ENCODE measurements at regions not wholly inside any gene's neighbourhood (a gene's known extent, or its start where the extent isn't known, plus 50 kb on each side); places are given as distances from the start of the nearest gene placed in this dataset.
"Not testable (repeated sequence)": the region's sequence is repeated elsewhere in the genome, so short reads cannot be mapped to it uniquely, and the experiment has no call there.

DNA sequence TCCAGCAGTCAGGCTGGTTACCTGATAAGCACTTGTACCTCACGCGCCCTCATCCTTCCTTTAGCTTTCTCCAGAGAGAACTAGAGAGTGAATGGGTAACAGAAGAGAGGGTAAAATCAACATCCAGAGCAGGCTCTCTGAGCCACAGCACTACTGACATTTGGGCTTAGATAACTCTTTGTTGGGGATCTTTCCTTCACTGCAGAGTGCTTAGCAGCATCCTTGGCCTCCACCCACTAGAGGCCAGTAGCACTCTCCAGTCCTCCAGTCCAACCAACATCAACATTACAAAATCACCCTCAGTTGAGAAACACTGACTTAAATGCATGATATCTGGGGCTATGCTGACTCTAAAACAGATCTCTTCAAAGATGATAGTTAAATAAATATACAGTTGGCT is 220.7 kb downstream of the TACR3 start:
- peak; percentile 45 for DNase-seq

DNA sequence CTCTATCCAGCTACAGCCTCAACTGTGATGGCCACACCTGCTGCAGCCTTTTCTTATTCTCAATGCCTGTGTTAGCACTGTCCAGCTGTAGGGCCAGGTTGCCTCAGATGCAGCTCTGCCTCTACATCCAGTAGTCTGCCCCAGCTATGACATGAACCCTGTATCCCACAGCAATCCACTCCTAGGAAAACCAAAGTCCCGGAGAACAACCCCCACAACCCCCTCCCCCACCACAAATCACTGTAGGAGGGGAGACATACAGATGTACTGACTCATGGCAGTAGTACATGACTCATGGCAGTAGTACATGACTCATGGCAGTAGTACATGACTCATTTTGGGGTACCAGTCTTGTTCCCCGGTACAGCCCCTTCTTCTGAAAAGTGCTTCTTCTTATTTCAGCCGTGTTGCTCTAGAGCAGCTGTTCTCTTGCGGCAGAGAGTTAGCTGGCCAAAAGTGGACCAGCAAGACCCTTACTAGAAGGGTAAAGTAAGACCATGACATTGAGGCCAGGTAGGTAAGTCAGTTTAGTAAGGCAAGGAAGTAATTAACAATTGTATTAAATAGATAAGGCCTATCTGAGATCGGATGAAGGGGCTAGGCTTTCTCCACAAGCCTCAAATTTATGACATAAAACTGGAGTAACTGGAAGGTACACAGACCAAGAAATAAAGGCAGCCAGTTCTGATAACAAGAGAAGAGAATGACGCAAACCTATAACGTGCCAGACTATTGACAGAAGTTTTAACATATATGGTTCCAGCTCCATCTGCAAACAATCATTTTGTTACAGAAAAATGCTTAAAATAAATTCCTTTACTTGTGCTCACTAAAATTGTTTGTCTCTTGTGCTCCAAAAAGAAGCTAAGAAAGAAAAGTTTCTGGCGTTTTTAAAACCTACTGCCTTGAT is 221.4 kb downstream of the TACR3 start:
- DNase-seq, result peak; percentile 86

DNA sequence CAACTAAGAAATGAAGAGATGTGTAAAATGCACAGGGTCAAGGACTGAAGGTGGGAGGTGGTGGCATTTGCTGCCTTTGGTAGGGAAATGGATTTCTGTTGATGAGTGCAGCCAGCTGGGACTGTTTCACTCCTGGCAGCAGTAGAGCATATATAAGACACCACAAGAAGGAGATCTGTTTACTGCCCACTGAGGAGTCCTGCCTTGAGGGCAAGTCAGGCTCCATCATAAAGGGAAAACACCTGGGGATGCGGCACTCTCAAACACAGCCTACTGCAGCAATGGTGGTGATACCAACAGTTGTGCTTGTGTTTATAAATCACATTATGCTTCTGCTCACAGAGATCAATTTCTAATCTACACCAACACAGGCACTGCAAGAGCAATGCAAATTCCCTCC is 222.1 kb downstream of the TACR3 start:
- no peak for DNase-seq

DNA sequence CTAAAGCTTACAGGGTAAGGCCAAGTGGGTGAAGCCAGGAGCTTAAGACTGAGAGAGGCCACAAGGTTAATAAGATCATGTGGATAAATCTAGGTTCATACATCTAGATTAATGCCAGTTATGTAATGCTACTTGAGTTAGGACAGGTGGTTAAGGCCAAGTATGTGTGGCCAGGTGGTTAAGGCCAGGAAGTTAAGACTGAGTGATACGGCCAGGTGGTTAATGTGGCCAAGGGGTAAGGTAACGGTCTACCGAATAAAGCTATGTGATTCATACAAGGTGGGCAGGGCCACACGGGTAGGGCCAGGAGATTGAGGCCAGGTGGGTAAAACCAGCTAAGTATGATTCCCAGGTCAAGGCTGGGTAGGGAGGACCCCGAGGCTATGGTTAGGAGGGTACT is 223.0 kb downstream of the TACR3 start:
- DNase-seq, result no peak

DNA sequence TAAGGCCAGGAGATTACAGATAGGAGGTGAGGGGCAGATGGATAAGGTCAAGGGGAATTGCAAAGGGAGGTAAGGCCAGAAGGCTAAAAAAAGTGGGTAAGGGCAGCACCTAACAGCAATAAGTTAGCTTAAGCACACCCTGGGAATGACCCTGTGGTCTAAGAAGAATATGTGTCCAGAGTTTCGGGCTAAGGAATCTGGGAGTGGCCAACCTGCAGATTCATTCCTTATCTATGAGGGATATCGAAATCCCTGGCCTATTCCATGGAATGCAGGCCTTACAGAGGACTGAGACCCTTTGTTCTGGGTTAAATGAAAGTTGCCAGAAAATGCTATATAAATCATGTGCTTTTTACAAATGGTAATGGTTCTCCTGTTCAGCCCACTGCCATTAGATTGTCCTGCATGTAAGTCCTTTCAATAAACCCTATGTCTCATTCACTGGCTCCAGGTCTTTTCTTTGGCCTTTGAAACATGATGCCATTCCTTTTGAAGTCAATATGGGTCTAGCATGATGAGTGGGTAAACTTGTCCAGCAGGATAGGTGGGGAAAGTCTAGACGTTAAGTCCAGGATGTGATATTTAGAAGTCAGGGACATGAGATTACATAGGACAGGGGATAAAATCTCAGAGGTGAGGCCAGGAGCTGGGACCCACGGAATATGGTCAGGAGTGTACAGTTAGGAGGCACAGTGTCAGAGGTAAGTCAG is 226.2 kb downstream of the TACR3 start:
- DNase-seq, result no peak

DNA sequence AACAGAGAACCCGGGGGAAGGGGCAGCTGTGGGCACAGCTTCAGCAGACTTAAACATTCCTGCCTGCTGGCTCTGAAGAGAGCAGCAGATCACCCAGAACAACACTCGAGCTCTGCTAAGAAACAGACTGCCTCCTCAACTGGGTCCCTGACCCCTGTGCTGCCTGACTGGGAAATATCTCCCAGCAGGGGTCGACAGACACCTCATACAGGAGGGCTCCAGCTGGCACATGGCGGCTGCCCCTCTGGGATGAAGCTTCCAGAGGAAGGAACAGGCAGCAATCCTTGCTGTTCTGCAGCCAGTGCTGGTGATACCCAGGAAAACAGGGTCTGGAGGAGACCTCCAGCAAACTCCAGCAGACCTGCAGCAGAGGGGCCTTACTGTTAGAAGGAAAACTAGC is 234.5 kb downstream of the TACR3 start:
- not testable (repeated sequence) for DNase-seq

DNA sequence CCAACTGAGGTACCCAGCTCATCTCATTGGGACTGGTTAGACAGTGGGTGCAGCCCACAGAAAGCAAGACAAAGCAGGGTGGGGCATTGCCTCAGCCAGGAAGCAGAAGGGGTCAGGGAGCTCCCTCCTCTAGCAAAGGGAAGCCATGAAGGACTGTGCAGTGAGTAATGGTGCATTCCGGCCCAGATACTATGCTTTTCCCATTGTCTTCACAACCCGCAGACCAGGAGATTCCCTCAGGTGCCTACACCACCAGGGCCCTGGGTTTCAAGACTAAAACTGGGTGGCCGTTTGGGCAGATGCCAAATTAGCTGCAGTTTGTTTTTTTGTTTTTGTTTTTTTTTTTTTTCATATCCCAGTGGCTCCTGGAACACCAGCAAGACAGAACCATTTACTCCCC is 235.3 kb downstream of the TACR3 start:
- no peak for DNase-seq

DNA sequence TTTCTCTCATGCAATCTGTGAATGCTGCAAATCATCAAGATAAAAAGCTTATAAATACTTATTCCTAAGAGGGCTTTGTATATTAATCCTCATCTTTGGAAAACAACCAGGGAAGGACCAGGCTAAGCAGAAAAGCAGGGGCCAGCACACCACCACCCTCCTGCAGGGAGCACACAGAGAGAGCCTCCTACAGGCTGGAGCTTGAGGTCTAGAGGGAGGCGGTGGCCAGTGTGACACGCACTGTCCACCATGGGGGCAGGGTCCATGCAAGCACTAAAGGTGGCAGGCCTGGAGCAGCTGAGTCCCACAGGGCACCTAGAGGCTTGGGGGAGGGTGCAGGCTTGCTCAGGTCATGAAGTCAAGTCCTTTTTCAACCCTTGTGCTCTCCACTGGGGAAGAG is 236.9 kb downstream of the TACR3 start:
- DNase-seq, result no peak

DNA sequence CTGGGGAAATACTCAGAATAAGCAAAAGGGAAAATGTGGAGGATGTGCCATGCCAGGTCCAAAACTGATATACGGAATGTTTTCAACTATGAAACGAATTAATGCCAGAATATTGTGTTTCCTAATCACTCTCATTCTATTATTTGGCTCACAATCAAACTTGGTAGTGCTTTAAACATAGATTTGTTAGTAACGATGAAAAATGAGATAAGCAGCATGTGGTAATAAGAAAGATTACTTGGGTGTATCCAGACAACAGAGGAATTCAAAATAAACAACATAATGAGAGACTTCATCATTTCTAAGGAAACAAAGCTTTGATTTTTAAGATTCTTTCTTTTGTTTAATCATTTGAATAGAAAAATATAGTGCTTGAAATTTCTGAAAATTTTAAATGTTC is 237.3 kb downstream of the TACR3 start:
- no peak for DNase-seq

DNA sequence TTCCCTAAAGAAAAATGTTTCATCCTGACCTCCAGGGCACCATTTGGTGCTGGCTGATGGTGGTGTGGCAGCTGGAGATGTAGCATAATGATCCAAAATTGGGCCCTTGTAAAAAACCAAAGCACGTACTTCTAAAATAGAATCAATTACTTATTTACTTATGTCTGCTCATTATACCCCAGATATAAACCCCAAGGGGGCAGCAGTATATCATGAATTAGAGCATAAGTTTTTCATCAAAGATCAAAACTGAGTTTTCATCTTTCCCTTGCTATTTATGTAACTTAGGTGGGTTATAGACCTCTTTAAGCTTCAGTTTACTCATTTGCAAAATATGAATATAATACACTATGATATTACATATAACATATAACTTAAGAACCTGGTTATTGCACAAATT is 241.1 kb downstream of the TACR3 start:
- DNase-seq, result peak; percentile 25

DNA sequence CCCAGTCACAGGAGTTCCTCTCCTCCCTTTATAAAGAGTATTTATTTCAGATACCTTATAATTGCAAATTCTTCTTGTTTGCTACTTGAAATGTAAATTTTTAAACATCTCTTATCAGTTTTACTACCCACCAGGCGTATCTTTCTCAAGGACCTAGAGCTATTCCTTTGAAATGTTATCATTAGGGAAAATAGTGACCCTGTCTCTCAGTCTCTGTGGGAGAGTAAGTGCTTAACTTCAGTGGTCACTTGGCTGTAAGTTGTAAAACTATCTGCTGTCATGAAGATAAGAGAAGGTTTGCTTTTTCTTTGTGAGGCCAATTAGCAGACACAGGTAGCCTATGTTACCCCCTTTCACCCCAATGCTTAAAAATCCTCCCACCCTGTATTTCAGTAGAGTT is 241.6 kb downstream of the TACR3 start:
- no peak for DNase-seq

DNA sequence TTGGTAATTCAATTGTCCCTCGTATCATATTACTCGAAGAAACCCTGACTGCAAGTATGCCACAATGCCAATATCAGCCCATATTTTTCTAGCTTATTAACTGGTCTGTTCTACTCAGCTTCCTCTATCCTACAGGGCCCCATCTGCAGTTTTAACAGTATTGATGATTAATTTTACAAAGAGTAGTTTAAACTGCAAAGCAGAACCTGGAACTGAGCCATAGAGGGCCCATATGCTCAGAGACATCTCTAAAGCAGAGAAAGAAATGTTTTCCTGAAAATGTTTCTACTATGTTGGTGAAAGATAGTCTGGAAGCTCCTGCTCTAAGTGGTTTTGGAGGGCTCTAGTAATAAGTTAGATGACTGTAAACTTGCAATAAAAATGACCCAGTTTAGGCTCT is 259.4 kb upstream of the CENPE start:
- DNase-seq, result no peak

DNA sequence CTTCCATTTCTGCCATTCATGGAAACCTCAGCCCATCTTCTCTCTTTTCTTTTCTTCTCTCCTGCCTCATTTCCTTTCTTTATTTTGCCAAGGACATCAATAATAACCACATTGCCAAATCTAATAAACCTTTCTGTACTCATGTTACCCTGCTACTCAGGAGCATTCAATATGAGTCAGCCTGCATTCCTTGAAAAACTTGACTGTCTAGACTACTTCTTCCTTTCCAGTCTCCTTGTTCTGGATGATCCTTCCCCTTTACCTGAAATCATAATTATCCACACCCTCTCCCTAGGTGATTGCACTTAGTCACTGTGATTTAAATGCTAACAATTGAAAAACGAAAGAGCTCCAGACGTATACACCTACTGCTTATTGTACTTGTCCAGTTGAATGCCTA is 253.2 kb upstream of the CENPE start:
- DNase-seq, result no peak

DNA sequence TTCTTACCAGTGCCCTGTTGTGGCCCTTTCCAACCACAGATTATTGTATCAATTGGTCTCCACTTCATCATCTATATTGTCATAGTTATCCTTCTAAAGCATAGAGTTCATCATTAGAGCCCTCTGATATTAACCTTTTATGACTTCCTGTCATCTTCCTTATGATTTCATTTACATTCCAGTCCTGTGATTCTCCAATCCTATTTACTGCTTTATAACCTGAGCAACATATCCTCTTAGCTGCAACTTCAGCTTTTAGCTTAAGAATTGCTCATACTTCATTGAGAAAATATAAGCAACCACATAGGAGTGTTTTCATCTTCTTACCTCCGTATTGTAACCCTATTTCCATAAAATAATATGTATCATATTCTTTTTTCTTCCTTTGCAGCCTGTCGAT is 252.6 kb upstream of the CENPE start:
- DNase-seq, result no peak

DNA sequence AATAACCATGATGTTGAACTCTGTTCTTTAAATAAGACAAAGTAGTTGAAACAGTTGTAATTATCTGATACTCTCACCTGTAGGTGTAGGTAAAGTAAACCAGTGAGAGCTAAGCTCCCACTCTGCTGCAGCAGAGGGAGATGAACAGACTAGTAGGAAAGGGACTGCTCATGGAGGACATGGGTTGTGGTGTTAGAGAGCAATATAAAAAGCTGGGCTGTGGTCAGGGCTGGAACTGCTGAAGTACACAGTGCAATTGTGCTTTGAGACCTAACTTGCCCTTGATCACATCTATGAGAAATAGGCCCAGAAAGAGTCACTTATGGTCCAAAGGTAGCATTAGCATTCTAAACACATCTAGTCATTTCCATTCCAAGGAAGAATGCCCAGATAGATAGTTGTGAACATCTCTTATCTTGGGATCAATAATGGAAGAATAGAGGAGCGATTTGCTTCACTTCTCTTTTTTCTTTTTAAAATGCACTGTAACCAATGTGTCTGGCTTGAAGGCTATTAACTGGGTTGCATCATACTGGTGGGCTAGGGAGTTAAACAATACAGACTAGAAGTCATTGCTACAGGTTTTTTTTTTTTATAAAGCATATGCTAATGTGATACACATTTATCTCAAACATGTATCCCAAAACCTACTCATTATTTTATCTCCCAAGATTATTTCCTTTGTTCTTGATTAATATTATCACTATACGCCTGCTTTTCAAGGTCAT is 251.3 kb upstream of the CENPE start:
- no peak for DNase-seq

DNA sequence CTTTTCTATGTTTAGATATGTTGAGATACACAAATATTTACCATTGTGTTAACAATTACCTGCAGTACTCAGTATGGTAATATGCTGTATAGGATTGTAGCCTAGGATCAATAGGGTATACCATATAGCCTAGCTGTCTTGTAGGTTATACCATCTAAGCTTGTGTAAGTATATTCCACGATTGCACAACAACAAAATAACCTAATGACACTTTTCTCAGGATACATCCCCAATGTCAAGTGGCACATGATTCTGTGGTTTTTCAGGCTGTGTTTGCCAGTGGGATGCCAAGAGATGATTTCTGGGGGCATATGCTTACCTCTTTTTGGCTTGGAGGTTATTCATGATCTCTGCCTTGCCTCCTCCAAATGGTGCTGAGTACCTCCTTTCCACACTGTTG is 247.2 kb upstream of the CENPE start:
- DNase-seq, result no peak

DNA sequence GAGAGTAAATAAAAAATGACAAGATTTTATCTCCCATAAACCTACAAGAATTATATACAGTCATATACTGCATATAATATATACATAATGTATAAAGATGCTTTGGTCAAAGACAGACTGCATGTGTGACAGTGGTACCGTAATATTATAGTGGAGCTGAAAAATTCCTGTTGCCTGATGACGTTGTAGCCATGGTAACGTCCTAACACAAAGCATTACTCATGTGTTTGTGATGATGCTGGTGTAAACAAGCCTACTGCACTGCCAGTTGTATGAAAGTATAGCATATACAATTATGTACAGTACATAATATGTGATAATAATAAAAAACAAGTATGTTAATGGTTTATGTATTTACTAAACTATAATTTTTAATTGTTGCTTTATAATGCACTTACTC is 245.2 kb upstream of the CENPE start:
- no peak for DNase-seq

DNA sequence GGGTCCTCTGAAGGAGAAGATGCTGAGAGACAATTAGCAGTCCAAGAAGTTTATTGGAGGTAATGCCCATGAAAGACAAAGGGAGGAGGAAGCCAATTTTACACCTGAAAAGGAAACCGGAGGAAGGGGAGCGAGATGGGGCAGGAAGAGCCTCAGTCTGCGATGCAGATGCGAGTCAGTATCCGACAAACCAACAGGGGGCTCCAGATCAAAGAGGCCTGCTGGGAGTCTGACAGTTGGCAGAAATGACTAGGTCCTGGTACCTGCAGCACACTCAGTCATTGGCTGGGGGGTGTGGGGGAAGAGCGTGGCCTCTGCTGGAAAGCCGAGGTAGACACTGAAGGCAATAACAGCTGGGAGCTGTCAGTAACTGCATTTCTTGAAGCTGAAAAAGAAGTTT is 231.1 kb upstream of the CENPE start:
- DNase-seq, result no peak

DNA sequence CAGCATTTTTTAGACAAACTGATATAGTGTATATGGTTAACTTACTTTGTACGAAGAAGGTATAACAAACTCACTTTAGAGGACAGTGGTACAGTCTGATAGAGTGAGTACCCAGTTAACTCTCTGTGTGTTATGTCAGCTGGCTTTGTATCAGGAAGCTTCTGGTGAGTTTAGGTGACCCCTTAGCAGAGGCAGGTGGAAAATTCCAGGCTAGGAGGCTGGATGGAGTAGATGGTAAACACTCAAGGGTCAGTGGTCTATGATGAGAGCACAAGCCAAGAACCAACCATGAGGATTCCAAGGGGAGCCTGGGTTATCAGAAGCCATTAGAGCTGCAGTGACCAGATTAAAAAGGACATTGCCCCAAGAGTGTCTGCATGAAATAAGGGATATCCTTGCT is 227.3 kb upstream of the CENPE start:
- no peak for DNase-seq

DNA sequence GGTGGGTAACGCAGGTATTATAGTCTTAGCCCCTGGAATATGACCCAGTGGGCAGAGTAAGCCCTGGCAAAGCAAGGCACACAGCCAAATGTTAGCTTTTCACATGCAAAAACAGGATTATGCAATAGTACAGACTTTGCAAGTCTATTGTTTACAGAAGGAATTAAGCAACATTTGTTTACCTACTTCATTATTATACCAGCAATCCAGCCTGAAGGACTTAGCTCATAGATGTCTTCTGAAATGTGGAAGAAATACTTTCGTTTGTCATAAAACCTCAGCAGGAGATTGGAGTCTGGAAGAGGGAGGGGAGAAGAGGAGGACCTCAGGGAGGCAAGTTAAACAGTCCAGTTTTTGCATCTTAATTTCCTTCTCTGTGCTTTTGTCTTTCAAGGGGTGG is 226.7 kb upstream of the CENPE start:
- DNase-seq, result no peak

DNA sequence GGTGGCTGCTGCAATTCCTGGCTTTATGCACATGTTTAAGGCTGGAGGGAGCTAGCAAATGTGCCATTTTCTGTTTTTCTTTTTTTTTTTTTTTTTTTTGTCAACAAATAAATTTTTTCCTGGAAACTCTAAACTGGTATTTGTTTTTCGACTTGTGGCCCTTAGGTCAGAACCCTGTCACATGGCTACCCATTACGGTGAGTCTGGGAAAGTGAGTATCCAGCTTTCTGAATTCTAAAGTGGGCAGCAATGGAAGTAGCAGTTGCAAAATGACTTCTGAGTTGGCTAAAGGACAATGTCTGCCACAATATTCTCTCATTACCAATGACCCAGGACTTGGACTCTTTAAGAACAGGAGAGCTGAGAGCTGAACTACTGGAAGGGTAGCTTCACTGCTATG is 225.1 kb upstream of the CENPE start:
- no peak for DNase-seq

DNA sequence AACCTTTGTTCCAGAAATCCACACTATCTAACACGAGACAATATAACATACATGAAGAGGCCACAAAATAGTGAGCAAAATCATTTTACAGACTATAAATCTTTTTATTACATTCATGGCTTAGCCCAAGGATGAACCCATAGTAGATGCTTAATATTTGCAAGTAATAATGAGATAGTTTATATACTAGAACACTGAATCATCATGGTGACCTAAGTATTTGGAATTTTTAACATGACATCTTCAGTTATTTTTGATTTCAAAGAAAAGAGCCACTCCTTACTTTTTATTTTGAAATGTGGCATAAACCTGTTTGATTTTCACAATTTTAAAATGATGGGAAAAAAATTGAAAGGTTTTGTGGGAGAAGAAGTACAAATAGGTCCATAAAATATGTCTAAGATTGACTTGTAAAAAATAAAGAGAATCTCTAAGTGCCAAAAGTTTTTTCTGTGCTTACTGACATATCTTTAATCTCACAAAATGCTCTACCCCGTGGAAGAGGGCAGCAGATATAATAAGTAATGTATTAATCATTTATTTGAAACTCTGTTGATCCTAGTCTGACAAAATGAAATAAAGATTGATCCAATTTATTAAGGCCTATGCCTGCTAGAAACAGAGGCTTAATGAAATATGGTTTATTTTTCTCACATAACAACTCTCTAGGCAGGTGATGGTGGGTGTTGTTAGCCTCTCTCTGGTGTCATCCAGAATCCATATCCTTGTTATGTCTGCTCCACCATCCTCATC is 224.5 kb upstream of the CENPE start:
- DNase-seq, result no peak

DNA sequence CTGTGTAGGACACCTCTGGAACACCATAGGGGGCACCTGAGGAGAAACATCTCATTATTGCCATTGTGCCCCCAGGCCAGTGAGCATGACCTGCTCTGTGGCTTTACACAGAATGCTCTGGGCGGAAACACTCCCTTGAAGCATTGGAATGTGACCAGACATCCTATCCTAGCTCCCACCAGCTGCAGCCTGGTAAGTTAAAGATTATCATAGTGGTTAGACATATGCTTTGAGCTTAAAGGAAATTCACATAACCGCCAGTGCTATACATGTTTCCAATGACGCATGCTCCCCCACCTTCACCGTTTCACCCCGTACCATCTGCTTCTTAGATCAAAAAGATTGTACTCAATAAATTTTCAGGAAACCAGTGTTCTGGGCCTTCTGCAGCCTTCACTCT is 217.7 kb upstream of the CENPE start:
- no peak for DNase-seq
